Kidney (tissue), 13 donors: ENCODE measurements at regions not wholly inside any gene's neighbourhood (a gene's known extent, or its start where the extent isn't known, plus 50 kb on each side); places are given as distances from the start of the nearest gene placed in this dataset.

Experiments
- DNase-seq, 5 donors: peaks; one replicate each; pipeline ENCODE4 v3.0.0-alpha.2; 2013 to 2020
- FAIRE-seq: peaks from 2 replicates; lab custom pipeline; 2012; peaks lifted over from hg19 to GRCh38; lab: Jason Lieb, UNC
- H3K27ac ChIP-seq, 2 donors: one replicate each; pipeline ENCODE4 v1.7.0; 2013; ENCODE audit warnings: low read depth in 2 of 2, low read length in 2 of 2, inconsistent platforms in 1 of 2
- H3K27me3 ChIP-seq: one replicate; pipeline ENCODE4 v1.7.1; 2013; ENCODE audit warnings: low read length, inconsistent platforms; ENCODE audit not compliant: control insufficient read depth, insufficient read depth
- H3K36me3 ChIP-seq, 3 donors: one replicate each; pipeline versions ENCODE4 v1.7.0 to v1.7.1; 2013; ENCODE audit warnings: low read length in 3 of 3, control low read depth in 1 of 3, inconsistent platforms in 1 of 3; ENCODE audit not compliant: insufficient read depth in 3 of 3, control insufficient read depth in 2 of 3
- H3K4me1 ChIP-seq, 3 donors: one replicate each; pipeline versions ENCODE4 v1.7.0 to v1.7.1; 2013; ENCODE audit warnings: low read length in 3 of 3, inconsistent platforms in 1 of 3, low read depth in 1 of 3; ENCODE audit not compliant: control insufficient read depth in 2 of 3, insufficient read depth in 2 of 3
- H3K4me3 ChIP-seq, 3 donors: one replicate each; pipeline versions ENCODE4 v1.7.0 to v1.8.1; 2013; ENCODE audit warnings: low read length in 3 of 3, control low read depth in 1 of 3, inconsistent platforms in 1 of 3
- H3K9ac ChIP-seq, 3 donors: one replicate each; pipeline versions ENCODE4 v1.7.0 to v1.7.1; 2013; ENCODE audit warnings: low read length in 3 of 3, control low read depth in 1 of 3, inconsistent platforms in 1 of 3
- H3K9me3 ChIP-seq, 3 donors: one replicate each; pipeline versions ENCODE4 v1.7.0 to v1.7.1; 2013; ENCODE audit warnings: low read length in 3 of 3, control low read depth in 1 of 3, inconsistent platforms in 1 of 3; ENCODE audit not compliant: control insufficient read depth in 2 of 3, insufficient read depth in 1 of 3
- intact Hi-C: fragments of 100-400 bp; cut with DNase I; formaldehyde crosslinking; loops from one replicate; pipeline ENCODE4 v1.11.1; 2022
- TF ChIP-seq, protein P1 (sequence below): IDR thresholded peaks from 3 replicates; pipeline ENCODE4 v1.5.1; 2012; ENCODE audit warnings: mild to moderate bottlenecking, moderate library complexity, borderline replicate concordance; ENCODE audit not compliant: insufficient read depth; ENCODE audit errors: extremely low read depth
- donor health status: control.
- donor health status: control.
- donor health status: control.
- donor health status: control.
- donor health status: control.
- donor health status: DM: yes; HTN: yes; CAD: no.
- donor health status: Normal renal cell carcinoma (clear cell type).

DNA sequence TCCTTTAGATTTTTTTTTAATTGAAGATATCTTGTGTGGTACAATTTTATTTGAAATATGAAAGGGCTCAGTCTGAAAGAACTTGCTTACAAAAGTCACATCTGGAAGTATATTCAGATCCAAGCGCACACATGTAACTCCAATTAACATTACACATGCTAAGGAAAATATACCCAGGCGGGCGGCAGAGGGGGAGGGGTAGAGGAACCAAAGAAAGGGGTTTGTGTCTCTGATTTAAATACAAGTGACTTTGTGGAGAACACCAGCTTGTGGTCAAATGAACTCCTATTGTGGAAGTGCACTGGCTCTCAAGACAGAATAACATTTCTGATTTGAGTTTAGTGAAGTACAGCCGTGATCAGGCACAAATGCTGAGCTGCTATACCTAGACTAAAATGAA, 280.2 kb upstream of the SOX11 start:
- no peaks in the 10 kb centered on the region for H3K4me1 ChIP-seq
- FAIRE-seq (no peak), DNase-seq (no peak)
- TF ChIP-seq, protein P1, sequence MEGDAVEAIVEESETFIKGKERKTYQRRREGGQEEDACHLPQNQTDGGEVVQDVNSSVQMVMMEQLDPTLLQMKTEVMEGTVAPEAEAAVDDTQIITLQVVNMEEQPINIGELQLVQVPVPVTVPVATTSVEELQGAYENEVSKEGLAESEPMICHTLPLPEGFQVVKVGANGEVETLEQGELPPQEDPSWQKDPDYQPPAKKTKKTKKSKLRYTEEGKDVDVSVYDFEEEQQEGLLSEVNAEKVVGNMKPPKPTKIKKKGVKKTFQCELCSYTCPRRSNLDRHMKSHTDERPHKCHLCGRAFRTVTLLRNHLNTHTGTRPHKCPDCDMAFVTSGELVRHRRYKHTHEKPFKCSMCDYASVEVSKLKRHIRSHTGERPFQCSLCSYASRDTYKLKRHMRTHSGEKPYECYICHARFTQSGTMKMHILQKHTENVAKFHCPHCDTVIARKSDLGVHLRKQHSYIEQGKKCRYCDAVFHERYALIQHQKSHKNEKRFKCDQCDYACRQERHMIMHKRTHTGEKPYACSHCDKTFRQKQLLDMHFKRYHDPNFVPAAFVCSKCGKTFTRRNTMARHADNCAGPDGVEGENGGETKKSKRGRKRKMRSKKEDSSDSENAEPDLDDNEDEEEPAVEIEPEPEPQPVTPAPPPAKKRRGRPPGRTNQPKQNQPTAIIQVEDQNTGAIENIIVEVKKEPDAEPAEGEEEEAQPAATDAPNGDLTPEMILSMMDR = no peak
- no peak overlapping the region for H3K27ac ChIP-seq
- H3K9ac ChIP-seq = no peak overlapping the region
- H3K9me3 ChIP-seq = no peaks in the 10 kb centered on the region
- intact Hi-C loops = no loop called here
- no peaks in the 10 kb centered on the region for H3K36me3 ChIP-seq
- H3K4me3 ChIP-seq = no peak overlapping the region
- H3K27me3 ChIP-seq = no peaks in the 10 kb centered on the region

DNA sequence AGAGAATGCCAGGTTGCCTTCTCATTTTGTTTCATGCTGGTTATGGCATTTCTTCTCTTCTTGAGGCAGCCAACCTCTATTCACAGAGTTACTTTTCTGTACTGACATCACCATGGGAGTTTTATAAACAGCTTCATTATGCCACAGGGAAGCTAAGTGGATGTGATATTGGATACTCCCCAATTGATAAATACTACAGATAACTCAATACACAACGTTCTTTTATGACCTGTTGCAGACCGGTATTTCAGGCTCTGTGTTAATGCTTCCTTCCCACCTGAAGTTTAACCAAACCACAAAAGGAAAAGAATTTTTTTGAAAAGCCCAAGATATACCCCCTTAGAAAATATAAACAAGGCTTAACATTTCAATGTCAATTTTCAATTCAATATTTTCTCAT, 258.3 kb upstream of the SOX11 start:
- H3K27me3 ChIP-seq = no peaks in the 10 kb centered on the region
- DNase-seq (peak in 2 of 5 donors; percentile 5 to 22), FAIRE-seq (no peak)
- H3K4me1 ChIP-seq = no peaks in the 10 kb centered on the region
- TF ChIP-seq, protein P1 = no peak
- H3K4me3 ChIP-seq = no peak overlapping the region
- H3K36me3 ChIP-seq = no peaks in the 10 kb centered on the region
- no peak overlapping the region for H3K9ac ChIP-seq
- no peaks in the 10 kb centered on the region for H3K9me3 ChIP-seq
- intact Hi-C loops = no loop called here
- no peak overlapping the region for H3K27ac ChIP-seq

DNA sequence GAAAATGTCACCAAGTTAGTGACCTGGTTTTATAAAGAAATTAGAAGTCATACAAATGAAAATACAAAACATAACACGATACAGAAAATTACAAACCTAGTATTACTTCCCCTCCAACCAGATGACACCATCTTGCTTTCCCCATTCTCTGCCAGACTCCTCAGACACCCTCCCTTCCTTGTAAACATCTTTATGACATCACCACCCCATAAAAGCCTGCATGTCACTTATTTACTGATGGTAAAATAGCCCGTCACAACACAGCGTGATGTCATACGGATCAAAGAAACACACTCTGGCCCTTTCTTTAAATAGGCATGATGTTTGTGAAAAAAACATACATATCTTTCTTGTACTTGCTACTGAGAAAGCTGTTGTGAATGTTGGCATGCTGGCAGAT, 254.8 kb upstream of the SOX11 start:
- H3K9me3 ChIP-seq = no peaks in the 10 kb centered on the region
- intact Hi-C loops = no loop called here
- H3K4me1 ChIP-seq = no peaks in the 10 kb centered on the region
- H3K27me3 ChIP-seq = no peaks in the 10 kb centered on the region
- FAIRE-seq = no peak
- no peak overlapping the region for H3K27ac ChIP-seq
- H3K9ac ChIP-seq = no peak overlapping the region
- DNase-seq = no peak
- H3K4me3 ChIP-seq = no peak overlapping the region
- H3K36me3 ChIP-seq = no peaks in the 10 kb centered on the region
- TF ChIP-seq, protein P1 = no peak

DNA sequence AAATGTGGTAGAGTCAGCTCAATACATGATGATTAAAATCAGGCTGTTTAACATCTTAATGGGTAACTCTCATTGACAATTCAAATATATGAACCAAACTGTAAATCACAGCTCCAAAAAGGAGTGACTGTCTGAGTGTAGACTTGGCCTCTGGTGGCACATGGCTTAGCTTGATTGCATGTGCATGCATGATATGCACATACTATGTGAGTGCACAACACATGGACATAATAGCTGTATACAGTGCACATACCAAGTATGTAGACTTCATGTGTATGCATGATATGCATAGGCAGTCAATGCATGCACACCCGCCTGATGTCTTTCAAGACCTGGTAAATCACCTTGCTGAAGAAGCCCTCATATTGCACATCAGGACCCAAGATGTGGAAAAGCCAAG, 252.0 kb upstream of the SOX11 start:
- intact Hi-C loops = no loop called here
- no peak overlapping the region for H3K27ac ChIP-seq
- no peaks in the 10 kb centered on the region for H3K36me3 ChIP-seq
- H3K27me3 ChIP-seq = no peaks in the 10 kb centered on the region
- H3K4me1 ChIP-seq = no peaks in the 10 kb centered on the region
- no peak overlapping the region for H3K4me3 ChIP-seq
- FAIRE-seq = no peak
- H3K9ac ChIP-seq = no peak overlapping the region
- TF ChIP-seq, protein P1 = no peak
- no peaks in the 10 kb centered on the region for H3K9me3 ChIP-seq
- no peak for DNase-seq
